HG03097 (cell line): ENCODE measurements at regions not wholly inside any gene's neighbourhood (a gene's known extent, or its start where the extent isn't known, plus 50 kb on each side); places are given as distances from the start of the nearest gene placed in this dataset.
"Not testable (repeated sequence)": the region's sequence is repeated elsewhere in the genome, so short reads cannot be mapped to it uniquely, and the experiment has no call there.

Experiments used
- ATAC-seq: cut with Tn5 transposase; IDR thresholded peaks from one replicate; pipeline ENCODE4 v1.9.1; 2021; ENCODE audit not compliant: unreplicated experiment, low FRiP score

DNA sequence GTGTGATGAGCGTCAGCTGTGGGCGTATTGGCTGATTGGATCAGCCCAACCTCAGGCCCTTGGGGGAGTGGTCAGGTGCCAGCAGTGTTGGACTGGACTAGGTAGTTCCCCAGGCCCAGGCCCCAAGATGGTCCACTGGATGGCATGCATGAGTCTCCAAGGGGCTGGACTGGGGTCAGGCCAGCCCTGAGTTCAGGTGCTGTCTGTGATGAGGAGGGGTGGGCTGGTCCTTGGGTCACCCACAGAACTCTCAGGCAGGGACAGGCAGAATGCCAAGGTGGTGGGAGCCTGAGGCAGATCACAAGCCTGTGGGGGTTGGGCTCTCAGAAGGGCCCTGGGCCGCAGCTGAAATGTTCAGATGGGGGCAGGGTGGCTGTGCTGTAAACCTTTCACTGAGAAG lies 59.5 kb upstream of the THUMPD2 start:
- no peak for ATAC-seq

DNA sequence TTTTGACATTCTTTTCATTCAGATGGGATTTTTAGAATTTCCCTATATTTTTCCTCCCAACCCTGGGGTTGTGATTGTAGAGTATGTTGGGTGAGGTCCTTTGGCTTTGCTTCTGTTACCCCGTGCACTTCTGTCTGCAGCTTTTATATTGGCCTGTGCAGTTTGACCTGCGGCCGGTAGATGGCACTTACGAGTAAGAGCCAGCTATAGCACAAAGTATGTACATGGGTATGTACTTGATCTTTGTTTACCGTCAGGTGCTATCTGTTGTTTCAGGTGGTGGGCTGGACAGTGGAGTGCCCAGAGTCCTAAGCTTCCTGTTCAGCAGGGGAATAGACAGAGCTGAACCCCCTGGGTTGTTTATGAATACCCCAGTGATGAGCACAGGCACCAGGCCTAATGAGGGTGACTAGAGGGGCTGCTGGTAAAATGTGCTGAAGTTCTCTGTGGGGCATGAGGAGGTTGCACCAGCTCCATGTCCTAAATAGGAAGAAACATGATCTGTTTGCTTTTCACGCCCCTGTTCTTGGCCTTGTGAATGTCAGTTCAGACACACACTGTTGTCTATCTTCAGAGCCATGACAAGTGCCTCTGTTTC lies 58.9 kb upstream of the THUMPD2 start:
- ATAC-seq, result no peak

DNA sequence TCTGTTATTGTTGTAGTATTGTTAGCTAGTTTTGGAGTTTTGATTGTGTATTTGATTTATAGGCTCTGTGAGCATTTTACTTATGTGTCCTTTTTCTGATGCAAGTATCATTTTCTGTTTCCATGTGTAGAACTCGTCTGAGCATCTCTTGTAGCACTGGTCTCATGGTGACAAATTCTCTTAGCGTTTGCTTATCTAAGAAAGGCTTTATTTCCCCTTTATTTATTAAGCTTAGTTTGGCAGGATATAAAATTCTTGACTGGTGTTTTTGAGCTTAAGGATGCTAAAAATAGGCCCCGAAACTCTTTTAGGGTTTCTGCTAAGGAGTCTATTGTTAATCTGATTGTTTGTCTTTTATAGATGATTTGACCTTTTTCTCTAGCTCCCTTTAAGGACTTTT lies 57.6 kb upstream of the THUMPD2 start:
- ATAC-seq, result no peak

GRCh38 chr2:39834426-39834825 lies 55.4 kb upstream of the THUMPD2 start:
- ATAC-seq, result no peak

- ATAC-seq, result not testable (repeated sequence)
Observed at GRCh38 chr2:39830610-39831009, 51.6 kb upstream of the THUMPD2 start.
